ENCODE measurements at regions not wholly inside any gene's neighbourhood (a gene's known extent, or its start where the extent isn't known, plus 50 kb on each side); places are given as distances from the start of the nearest gene placed in this dataset.

DNA sequence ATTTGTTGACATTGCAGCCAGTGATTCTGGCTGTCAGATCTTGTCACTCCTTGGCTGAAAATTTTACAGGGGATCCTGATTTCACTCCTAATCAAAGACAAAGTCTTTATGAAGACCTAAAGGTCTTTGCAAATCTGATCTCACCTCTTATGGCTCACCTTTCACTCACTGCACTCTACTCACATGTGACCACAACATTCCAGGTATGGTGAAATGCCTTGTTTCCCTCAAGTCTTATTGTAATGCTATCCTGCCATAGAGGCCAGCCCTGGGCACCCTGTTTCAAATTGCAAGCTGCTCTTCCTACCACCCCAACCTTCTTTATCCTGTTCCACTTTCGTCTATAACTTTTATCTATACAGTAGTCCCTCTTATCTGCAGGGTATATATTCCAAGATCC is 200.1 kb downstream of the NDFIP2 start:
- TF ChIP-seq, protein P1, sequence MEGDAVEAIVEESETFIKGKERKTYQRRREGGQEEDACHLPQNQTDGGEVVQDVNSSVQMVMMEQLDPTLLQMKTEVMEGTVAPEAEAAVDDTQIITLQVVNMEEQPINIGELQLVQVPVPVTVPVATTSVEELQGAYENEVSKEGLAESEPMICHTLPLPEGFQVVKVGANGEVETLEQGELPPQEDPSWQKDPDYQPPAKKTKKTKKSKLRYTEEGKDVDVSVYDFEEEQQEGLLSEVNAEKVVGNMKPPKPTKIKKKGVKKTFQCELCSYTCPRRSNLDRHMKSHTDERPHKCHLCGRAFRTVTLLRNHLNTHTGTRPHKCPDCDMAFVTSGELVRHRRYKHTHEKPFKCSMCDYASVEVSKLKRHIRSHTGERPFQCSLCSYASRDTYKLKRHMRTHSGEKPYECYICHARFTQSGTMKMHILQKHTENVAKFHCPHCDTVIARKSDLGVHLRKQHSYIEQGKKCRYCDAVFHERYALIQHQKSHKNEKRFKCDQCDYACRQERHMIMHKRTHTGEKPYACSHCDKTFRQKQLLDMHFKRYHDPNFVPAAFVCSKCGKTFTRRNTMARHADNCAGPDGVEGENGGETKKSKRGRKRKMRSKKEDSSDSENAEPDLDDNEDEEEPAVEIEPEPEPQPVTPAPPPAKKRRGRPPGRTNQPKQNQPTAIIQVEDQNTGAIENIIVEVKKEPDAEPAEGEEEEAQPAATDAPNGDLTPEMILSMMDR (IDR thresholded peaks at IDR 0.05): no peak
- no peak for TF ChIP-seq POLR2A (IDR thresholded peaks at IDR 0.05)
- no peak for TF ChIP-seq POLR2AphosphoS5 (IDR thresholded peaks at IDR 0.05)

All from transverse colon (tissue), 4 donors.